ENCODE measurements at regions not wholly inside any gene's neighbourhood (a gene's known extent, or its start where the extent isn't known, plus 50 kb on each side); places are given as distances from the start of the nearest gene placed in this dataset.

- Histone ChIP-seq H3K27ac (no peak overlapping the region), H3K4me3 (no peak overlapping the region), H3K9me3 (no peaks in the 10 kb centered on the region), H3K27me3 (replicated peaks; ENCODE audit: insufficient read depth) (no peaks in the 10 kb centered on the region), H3K4me1 (replicated peaks) (no peaks in the 10 kb centered on the region), H3K36me3 (no peaks in the 10 kb centered on the region)
- no peak for DNase-seq (ENCODE audit: low spot score)
- intact Hi-C loops (cut with DNase I) = no loop called here
- no peak for TF ChIP-seq CTCF (IDR thresholded peaks at IDR 0.05)
- no peak for TF ChIP-seq POLR2A (IDR thresholded peaks at IDR 0.05)
- no peak for TF ChIP-seq POLR2AphosphoS5 (IDR thresholded peaks at IDR 0.05)
- 82% methylated on average over 9 of the region's 9 CpGs for WGBS
Measured at GRCh38 chr1:5478961-5479360, 513.3 kb downstream of the NPHP4 start.

- WGBS = 92% methylated on average over 6 of the region's 6 CpGs
- intact Hi-C loops (cut with DNase I) = no loop called here
- TF ChIP-seq POLR2A (IDR thresholded peaks at IDR 0.05) (no peak), POLR2AphosphoS5 (IDR thresholded peaks at IDR 0.05) (no peak), CTCF (IDR thresholded peaks at IDR 0.05) (no peak)
- Histone ChIP-seq H3K4me3 (no peak overlapping the region), H3K9me3 (no peaks in the 10 kb centered on the region), H3K36me3 (no peaks in the 10 kb centered on the region), H3K27ac (no peak overlapping the region), H3K4me1 (replicated peaks) (no peaks in the 10 kb centered on the region), H3K27me3 (replicated peaks; ENCODE audit: insufficient read depth) (no peaks in the 10 kb centered on the region)
- DNase-seq (ENCODE audit: low spot score) = no peak
Measured at GRCh38 chr1:5478156-5478695, 514.0 kb downstream of the NPHP4 start.

- Histone ChIP-seq H3K4me3 (no peak overlapping the region), H3K27me3 (replicated peaks; ENCODE audit: insufficient read depth) (no peaks in the 10 kb centered on the region), H3K9me3 (no peaks in the 10 kb centered on the region), H3K36me3 (no peaks in the 10 kb centered on the region), H3K27ac (no peak overlapping the region), H3K4me1 (replicated peaks) (no peaks in the 10 kb centered on the region)
- 32% methylated on average over 11 of the region's 11 CpGs for WGBS
- no peak for DNase-seq (ENCODE audit: low spot score)
- TF ChIP-seq POLR2AphosphoS5 (IDR thresholded peaks at IDR 0.05) (no peak), CTCF (IDR thresholded peaks at IDR 0.05) (no peak), POLR2A (IDR thresholded peaks at IDR 0.05) (no peak)
- intact Hi-C loops (cut with DNase I) = no loop called here
Measured at GRCh38 chr1:5477716-5478115, 514.5 kb downstream of the NPHP4 start.

- Histone ChIP-seq H3K36me3 (no peaks in the 10 kb centered on the region), H3K27ac (no peak overlapping the region), H3K27me3 (replicated peaks; ENCODE audit: insufficient read depth) (no peaks in the 10 kb centered on the region), H3K4me3 (no peak overlapping the region), H3K4me1 (replicated peaks) (no peaks in the 10 kb centered on the region), H3K9me3 (no peaks in the 10 kb centered on the region)
- intact Hi-C loops (cut with DNase I) = no loop called here
- TF ChIP-seq POLR2AphosphoS5 (IDR thresholded peaks at IDR 0.05) (no peak), POLR2A (IDR thresholded peaks at IDR 0.05) (no peak), CTCF (IDR thresholded peaks at IDR 0.05) (no peak)
- 88% methylated on average over 5 of the region's 5 CpGs for WGBS
- DNase-seq (ENCODE audit: low spot score) = no peak
Measured at GRCh38 chr1:5475572-5475971, 516.7 kb downstream of the NPHP4 start.

GRCh38 chr1:5473268-5473667, 519.0 kb downstream of the NPHP4 start:
- intact Hi-C loops (cut with DNase I) = no loop called here
- Histone ChIP-seq H3K36me3 (no peaks in the 10 kb centered on the region), H3K4me1 (replicated peaks) (no peaks in the 10 kb centered on the region), H3K27me3 (replicated peaks; ENCODE audit: insufficient read depth) (no peaks in the 10 kb centered on the region), H3K4me3 (no peak overlapping the region), H3K9me3 (no peaks in the 10 kb centered on the region), H3K27ac (no peak overlapping the region)
- 92% methylated on average over 12 of the region's 12 CpGs for WGBS
- TF ChIP-seq POLR2A (IDR thresholded peaks at IDR 0.05) (no peak), POLR2AphosphoS5 (IDR thresholded peaks at IDR 0.05) (no peak), CTCF (IDR thresholded peaks at IDR 0.05) (no peak)
- no peak for DNase-seq (ENCODE audit: low spot score)

Measured in prostate gland (tissue), 2 donors.